COLO829 (cell line): ENCODE measurements at regions not wholly inside any gene's neighbourhood (a gene's known extent, or its start where the extent isn't known, plus 50 kb on each side); places are given as distances from the start of the nearest gene placed in this dataset.
"Not testable (repeated sequence)": the region's sequence is repeated elsewhere in the genome, so short reads cannot be mapped to it uniquely, and the experiment has no call there.

Source experiments
- DNase-seq: peaks from one replicate; pipeline ENCODE4 v3.0.0; 2012; ENCODE audit warnings: low spot score

DNA sequence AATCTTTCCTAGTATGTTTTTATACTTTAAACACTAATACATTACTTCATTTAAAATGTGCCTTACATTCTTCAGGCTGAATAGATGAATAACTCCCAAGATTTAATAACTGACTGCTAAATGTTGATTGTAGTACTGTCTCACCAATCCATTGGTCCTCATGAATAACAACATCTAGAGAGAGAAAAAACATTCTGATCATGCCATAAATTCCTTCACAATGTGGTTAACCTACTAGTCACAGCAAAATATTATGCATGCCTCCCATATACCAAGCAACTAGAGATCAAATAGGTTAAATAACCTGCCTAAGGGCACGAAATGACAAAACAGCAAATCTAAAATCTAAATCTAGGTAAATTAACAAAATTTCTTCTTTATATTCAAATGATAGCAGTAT lies 66.2 kb downstream of the SYT15 start:
- not testable (repeated sequence) for DNase-seq

DNA sequence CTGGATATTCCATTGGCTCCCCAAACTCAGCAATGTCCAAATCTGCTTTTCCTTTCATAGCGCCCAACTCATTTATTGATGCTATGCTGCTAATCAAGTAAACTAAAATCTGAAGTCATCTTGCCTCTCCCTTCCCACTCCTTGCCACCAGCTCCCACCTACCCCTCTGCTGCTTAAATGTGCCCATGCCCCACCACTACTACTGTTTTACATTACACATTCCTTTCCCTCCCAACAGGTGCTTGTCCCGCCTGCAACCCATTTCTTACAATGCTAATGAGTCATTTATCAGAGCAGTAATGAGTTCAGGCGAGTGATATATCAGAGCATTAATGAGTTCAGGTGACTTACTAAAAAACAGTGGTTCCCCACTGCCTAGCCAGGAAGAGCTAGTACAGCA lies 67.2 kb downstream of the SYT15 start:
- DNase-seq: not testable (repeated sequence)

DNA sequence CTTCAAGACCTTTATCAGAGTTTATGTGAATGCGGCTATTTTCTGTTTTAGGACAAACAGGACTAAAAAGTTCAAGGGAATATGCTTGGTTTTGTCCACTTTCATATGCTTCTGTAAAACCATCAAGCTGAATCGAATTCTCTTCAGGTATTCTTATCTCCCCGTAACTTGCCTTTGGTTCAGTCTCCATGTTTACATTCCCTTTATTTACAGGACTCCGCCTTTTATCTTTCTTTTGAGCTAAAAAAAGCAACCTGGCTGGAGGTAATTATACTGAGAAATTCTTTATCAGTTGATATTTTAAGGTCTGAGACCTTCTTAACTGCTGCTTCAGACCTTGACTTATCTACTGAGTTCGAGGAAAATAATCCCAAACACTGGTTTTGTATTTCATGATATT lies 72.0 kb downstream of the SYT15 start:
- not testable (repeated sequence) for DNase-seq

DNA sequence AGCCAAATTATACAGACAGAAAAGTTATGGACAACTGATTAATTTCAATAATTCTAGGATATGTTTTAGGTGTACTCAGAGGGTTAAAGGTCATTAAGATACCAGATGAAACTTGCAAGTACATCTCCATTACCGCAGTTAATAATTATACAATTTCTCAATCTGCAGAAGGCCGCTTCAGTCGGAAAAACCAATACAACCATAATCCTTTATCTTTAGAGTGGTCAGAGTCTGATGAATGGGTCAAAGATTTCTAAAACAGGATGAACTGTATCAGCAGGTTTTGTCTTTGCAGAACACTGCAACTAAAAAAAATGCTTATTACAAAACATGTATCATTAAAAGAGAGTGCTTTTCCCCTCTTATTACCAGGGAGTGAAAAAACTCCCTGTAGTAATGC lies 78.5 kb downstream of the SYT15 start:
- not testable (repeated sequence) for DNase-seq

DNA sequence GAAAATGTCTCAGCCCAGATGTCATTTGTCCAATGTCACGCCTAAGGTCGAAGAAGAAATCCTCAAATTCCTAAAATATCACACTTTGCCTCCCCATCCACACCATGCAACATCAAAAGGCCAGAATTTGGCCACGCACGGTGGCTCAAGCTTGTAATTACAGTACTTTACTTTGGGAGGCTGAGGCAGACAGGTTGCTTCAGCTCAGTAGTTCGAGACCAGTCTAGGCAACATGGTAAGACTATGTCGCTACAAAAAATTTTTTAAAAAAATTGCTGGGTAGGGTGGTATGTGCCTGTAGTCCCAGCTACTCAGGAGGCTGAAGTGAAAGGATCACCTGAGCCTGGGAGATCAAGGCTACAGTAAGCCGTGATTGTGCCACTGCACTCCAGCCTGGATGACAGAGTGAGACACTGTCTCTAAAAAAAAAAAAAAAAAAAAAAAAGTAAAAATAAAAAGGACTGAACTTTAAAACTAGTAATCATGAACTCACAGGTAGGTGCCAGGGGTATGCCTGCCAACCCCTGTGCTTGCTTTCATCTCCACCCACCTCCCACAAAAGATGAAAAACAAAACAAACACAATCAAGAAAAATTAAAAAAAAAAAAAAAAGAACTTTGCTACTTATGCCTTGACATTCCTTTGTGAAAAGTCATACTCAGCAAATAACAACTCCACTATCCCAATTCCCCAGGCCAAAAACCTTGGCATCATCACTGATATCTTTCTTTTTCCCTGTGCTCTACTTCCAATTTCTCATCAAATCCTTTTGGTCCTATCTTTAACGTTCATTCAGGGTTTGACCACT lies 81.3 kb downstream of the SYT15 start:
- DNase-seq: not testable (repeated sequence)

DNA sequence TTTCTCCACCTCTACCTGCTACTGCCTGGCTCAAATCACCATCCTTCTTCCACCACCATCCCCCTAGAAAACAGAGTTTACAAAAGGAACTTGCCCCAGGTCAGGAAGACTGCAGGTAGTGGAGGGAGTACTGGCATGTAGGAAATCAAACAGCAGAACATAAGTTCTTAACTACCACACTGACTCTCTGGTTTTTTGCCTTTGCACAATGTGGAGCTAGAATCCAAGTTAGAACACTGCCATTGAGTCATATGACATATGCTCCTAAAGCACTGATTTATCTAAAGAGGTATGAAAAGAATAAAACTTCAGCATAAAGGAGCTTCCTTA lies 81.9 kb downstream of the SYT15 start:
- not testable (repeated sequence) for DNase-seq

DNA sequence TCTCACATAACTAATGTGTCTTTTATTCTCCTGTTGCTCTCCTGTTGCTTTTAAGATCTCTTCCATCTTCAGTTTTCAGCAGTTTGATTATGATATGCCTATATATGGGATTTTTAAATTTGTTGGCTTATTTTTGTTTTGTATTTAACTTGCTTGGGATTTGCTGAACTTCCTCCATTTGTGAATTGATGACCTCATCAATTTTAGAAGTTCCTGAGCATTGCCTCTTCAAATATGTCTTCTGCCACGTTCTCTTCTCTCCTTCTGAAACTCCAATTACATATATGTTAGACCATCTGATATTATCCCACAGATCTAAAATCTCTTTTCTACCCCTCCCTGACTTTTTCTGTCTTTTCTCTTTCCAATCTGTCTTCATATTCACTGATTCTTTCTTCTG lies 86.6 kb downstream of the SYT15 start:
- DNase-seq: not testable (repeated sequence)

DNA sequence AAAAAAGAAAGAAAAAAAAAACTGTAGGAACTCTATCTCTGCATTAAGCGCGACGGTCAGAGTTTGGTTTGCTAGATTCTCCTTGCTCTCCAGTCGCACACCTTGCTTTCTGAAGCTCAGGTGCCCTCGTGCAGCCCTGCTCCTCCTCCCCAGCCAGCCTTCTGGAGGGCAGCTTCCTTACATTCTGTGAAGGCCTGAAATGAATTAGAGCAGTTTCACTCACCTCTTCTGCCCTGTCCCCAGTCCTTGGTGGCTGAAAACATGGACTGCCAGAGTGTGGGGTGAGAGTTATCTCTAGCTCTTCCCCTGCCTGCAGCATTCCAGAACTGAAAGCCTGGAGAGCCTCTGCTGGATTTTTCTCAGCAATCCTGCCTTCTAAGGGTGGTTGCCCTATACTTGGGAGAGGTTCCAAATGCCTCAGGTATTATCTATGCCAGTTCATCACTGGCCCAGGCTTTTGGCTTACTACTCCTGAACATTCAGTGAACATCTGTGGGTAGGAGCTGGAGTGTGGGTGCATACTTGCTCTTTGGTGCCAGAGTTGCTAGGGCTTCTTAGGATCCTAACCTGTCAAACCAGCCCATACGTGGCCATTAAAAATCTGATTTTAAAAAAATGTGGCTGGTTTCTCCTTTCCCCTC lies 89.5 kb downstream of the SYT15 start:
- not testable (repeated sequence) for DNase-seq

DNA sequence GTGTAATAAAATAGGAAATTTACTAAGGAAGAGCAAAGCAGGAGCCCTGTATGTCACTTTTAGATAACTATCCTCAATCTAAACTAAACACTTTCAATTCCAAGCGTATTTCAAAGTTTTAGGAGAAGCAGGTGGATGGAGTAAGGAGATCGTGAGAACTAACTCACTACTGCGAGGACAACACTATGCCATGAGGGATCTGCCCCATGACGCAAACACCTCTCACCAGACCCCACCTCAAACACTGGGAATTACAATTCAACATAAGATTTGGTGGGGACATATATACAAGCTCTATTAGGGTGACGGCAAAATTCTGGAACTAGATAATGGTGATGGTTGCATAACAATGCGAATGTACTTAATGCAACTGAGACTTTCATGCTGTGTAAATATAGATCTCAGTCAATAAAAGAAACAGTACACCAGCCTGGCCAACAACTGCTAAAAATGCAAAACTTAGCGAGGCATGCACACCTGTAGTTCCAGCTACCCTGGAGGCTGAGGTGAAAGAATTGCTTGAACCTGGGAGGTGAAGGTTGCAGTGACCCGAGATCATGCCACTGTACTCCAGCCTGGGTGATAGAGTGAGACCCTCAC lies 99.0 kb downstream of the SYT15 start:
- not testable (repeated sequence) for DNase-seq

DNA sequence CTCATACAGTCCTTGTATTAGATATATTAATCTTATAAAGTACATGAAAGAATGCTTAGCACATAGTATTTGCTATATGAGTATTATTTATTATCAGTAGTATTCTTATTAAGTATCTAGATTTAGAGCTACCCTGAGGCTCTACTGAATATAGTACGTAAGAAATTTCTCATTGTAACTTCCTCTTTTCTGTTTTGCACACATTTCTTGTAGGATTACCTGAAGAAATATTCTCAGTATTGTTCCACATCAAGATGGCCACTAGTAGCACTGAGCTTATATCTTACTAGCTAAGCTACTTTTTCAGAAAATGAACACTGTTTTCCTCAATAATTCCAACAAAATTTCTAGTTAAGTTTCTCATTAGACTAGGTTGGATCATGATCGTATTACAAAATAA lies 112.5 kb downstream of the SYT15 start:
- DNase-seq: not testable (repeated sequence)

DNA sequence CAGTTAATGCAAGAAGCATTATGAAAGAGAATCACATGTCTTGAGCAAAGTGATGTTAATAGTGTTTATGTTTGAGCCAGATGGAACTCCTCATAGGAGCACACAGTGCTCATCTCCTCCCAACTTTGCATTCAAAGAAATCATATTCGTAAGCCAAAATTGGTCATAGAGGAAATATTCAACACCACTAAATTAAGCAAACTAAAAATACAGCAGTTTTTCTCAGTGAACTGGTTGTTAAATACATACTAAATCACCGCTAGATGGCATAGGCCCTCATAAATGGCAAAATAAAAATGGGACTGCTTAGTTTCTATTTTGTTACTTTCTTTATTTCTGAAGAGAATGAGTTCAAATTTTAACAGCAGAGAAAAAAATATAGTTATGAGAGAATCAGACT lies 114.3 kb downstream of the SYT15 start:
- DNase-seq: not testable (repeated sequence)

DNA sequence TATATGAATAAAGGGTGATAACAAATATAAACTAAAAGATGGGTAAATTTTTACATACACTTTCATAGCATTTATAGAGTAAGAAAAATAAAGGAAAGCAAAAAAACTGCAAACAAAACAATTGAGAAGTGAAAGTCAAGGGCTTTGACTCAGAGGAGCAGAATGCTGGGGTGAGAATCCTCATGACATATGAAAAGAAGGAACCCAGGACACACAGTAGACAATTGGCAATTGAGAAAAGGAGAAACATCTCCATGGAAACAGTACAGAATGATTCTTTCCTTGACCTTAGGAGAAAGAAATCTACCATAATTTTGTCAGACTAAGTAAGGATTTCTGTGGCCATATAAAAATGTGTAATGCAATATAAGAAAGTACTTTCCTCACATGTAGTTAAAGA lies 138.3 kb downstream of the SYT15 start:
- DNase-seq: not testable (repeated sequence)

DNA sequence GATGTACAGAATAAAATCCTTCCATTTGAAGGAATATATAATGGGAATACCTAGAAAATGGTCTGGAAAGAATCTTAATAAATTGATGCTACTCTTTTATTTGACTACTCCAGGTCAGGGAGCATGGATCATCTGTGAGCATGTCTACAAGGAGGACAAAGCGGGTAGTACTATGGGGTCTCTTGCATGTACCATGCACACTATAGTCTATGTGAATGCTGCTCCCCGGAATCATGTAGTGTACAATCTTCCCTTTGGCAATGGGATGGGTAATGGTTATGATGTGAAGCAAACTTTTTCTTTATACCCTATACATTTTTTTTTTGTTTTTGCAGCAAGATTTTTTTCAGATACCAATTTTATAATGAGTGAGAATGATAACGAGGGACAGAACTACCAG lies 139.1 kb downstream of the SYT15 start:
- DNase-seq: not testable (repeated sequence)

DNA sequence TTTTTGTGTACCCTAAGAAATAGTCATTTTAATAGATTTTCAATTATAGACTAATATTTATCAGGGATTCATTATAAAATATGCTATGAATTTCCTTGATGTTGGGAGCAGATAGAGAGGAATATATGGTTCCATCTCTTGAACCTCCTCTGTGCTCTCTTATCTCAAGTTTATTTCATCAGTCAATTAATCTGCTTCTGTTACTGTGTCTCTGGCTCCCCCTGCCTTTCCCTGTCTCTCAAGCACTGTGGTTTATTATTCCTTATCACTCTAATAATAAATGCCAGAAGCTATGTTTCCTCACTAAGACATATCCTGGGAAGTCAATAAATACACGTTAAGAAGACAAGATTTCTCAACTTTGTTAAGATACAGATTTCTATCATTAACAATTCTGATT lies 141.5 kb downstream of the SYT15 start:
- not testable (repeated sequence) for DNase-seq

DNA sequence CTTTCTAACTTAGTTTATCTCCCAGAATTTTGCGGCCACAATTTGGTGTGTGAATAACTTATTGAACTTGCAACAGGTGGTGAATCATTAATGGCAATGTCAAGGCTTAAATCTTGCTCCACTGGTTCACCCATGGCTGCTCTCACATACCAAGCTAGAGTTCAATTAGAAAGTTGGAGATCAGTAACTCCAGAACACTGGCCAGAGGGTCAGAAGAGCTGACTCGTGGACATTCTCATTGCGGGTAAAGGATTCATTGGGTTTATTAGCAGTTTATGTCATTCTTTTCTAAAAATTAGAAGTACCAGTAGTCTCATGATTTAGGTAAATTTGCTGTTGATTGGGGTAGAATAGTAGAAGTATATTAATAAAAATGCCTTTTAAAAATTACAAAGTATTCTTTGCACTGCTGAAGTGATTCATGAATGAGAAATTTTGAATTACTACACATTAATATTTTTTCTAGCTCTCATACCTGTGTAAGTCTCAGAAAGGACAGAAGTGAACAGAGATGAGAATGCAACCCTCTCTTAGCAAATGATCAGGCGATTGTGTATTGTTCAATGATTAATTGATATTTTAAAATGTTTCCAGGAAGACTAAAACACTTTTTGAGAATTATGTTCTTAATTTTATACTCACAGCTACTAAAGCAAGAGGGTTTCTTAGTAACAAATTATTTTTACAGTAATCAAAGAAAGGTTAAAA lies 142.0 kb downstream of the SYT15 start:
- not testable (repeated sequence) for DNase-seq

DNA sequence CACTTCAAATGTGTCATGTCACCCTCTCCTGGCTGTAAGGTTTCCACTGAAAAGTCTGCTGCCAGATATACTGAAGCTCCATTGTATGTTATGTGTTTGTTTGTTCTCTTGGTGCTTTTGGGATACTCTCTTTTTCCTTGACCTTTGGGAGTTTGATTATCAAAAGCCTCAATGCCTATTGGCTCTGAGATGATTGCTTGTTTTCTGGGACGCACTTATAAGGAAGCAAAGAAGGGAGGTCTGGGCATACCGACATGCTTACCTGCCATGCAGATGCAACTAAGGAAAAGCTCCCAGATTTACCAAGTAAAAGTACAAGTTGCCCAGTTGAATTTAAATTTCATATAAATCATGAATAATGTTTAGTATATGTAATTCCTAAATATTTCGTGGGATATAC lies 145.3 kb downstream of the SYT15 start:
- DNase-seq: not testable (repeated sequence)

DNA sequence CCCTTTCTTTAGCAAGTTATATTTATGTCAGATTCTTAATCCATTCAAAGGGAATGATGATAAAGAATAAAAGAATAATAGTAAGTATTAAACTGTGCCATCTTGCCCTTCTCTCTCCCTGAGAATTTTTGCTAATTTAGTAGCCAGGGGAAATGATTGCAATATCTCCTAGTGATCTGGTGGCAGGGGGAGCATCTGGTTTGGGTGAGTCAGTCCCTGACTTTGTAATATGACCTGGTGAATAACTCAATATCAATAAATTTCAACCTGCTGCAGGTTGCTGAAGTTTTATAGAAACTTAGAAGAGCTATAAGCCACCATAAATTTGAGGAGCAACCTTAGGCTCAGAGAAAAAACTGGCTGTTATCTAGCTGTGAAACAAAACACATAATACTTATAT lies 149.4 kb downstream of the SYT15 start:
- DNase-seq: not testable (repeated sequence)

DNA sequence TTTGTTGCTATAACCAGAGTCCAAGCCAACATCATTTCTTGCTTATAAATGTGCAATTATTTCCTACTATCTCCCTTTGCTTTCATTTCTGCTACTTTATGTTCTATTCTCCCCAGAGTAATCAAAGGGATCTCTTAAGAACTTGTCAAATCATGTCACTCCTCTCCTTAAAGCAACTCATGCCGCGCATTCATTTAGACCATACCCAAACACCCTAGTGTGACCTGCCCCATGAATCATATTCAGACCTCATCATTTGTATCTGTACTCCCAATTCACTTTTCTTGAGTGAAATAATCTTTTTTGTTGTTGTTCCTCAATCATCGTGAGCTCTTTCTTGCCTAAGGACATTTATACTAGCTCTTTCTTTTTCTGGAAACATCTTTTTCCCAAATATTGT lies 151.8 kb downstream of the SYT15 start:
- DNase-seq: not testable (repeated sequence)

DNA sequence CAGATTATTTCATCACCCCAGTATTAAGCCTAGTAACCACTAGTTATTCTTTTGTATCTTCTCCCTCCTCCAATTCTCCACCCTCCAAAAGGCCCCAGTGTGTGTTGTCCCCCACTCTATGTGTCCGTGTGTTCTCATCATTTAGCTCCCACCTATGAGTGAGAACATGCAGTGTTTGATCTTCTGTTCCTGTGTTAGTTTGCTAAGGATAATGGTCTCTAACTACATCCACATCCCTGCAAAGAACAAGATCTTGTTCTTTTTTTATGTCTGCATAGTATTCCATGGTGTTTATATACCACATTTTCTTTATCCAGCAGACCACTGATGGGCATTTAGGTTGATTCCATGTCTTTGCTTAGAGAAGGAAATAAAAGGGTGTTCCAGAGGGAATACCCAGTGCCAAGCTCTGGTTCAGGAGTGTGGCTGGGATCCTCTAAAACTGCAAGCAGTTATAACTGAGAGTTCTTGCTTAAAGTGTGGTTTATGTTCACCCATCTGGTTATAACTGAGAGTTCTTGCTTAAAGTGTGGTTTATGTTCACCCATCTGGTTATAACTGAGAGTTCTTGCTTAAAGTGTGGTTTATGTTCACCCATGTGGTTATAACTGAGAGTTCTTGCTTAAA lies 154.8 kb downstream of the SYT15 start:
- DNase-seq: not testable (repeated sequence)

DNA sequence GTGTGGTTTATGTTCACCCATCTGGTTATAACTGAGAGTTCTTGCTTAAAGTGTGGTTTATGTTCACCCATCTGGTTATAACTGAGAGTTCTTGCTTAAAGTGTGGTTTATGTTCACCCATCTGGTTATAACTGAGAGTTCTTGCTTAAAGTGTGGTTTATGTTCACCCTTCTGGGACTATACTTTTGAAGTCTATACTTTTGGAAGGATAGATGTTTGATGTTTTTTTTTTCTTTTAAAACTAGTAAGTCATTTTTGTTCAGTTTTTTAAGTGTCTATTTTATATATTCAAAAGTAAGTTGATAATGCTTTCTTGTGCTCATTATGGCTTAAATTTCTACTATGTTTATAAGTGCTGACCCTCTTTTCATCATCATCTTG lies 155.3 kb downstream of the SYT15 start:
- not testable (repeated sequence) for DNase-seq

DNA sequence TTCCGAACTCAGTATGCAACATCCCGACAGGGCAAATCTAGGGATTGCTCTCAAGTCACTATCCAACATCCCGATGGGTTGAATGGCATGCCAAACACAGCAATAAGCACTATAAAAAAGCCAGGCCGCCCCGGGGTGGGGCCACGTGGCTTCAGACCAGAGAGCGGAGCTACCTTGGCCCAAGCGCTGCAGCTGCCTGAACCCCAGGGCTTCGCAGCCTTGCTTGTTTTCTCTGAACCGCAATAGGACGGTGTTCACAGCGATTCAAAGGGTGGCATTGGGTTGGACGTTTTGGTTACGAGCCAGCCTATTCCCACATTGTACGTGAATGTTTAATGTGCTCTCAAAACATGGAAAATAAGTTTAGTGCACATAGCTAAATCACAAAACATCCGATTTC lies 161.0 kb downstream of the SYT15 start:
- not testable (repeated sequence) for DNase-seq

DNA sequence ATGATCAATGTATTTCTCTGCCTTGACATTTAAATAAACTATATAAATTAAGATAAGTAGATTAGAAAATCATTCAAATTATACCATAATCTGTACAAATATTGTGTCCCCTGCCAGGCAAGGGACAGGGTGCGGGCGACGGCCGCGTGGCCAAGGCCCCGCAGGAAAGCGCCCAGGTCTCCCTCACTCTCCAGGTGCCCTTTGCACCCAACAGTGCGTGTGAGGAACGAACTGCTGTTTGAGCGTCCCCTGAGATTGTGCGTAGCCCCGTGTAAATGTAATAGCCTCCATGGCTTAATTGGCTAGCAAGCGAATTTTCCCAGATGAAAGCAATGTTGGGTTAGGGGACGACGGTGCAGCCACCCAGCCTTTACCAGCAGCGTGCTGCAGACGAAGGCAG lies 161.4 kb downstream of the SYT15 start:
- not testable (repeated sequence) for DNase-seq
